ENCODE measurements at regions not wholly inside any gene's neighbourhood (a gene's known extent, or its start where the extent isn't known, plus 50 kb on each side); places are given as distances from the start of the nearest gene placed in this dataset.
A peak's percentile ranks its signal among the peaks of the same experiment; 100 is the strongest.

DNA sequence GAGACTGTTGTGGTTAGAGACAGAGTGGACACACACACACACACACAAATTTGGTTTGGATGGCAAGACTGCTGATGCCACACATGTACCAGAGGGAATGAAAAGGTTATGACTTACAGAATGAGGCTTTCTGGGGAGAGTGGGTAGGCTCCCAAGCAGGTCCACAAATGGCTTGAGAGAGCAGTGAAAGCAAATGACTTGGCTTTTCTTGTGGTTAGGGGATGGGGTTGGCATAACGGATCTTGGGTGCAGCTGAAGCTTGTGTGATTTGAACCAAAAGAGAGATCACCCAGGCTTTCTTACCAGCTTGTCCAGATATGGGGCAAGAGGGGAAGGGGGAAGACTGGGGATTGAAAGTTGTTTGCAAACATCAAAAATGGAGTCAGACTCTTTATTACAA lies 73.9 kb upstream of the OLIG3 start:
- Mint-ChIP-seq H3K4me3 (ENCODE audit: unreplicated experiment) (no peak overlapping the region), H3K27me3 (ENCODE audit: insufficient read depth, unreplicated experiment) (peaks cover 24% of the 10 kb centered on the region), H3K36me3 (ENCODE audit: insufficient read depth, unreplicated experiment) (no peaks in the 10 kb centered on the region), H3K4me1 (ENCODE audit: insufficient read depth, unreplicated experiment) (no peaks in the 10 kb centered on the region), H3K9me3 (ENCODE audit: unreplicated experiment) (no peaks in the 10 kb centered on the region), H3K27ac (ENCODE audit: low read depth, unreplicated experiment) (no peak overlapping the region)
- POLR2A ChIA-PET, result no interaction called here
- BruUV-seq (replicated peaks), result no TSS peak
- intact Hi-C loops (cut with micrococcal nuclease), result no loop called here
- TF ChIP-seq, protein P1, sequence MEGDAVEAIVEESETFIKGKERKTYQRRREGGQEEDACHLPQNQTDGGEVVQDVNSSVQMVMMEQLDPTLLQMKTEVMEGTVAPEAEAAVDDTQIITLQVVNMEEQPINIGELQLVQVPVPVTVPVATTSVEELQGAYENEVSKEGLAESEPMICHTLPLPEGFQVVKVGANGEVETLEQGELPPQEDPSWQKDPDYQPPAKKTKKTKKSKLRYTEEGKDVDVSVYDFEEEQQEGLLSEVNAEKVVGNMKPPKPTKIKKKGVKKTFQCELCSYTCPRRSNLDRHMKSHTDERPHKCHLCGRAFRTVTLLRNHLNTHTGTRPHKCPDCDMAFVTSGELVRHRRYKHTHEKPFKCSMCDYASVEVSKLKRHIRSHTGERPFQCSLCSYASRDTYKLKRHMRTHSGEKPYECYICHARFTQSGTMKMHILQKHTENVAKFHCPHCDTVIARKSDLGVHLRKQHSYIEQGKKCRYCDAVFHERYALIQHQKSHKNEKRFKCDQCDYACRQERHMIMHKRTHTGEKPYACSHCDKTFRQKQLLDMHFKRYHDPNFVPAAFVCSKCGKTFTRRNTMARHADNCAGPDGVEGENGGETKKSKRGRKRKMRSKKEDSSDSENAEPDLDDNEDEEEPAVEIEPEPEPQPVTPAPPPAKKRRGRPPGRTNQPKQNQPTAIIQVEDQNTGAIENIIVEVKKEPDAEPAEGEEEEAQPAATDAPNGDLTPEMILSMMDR (IDR thresholded peaks at IDR 0.05; ENCODE audit: unreplicated experiment), result no peak
- DNase-seq (ENCODE audit: unreplicated experiment), result no peak
- CTCF ChIA-PET, result no interaction called here

DNA sequence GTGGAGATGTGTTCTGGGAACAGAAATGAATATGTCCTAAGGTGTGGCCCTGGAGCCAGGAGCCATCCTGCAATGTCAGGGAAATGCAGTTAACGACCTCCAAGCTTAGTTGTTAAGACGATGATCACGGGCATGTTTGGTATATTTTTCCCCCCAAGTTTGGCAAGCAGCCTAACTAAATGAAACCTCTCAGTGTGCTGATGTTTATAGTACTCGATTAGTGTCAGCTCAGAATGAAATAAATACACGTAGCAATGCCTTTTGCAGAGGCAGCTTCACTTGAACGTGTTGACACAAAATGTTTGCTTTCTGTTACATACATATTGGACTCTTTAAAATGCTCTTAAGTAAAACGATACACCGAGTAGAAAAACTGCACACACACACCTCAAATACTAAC lies 76.2 kb upstream of the OLIG3 start:
- Mint-ChIP-seq H3K4me3 (ENCODE audit: unreplicated experiment) (no peak overlapping the region), H3K9me3 (ENCODE audit: unreplicated experiment) (no peaks in the 10 kb centered on the region), H3K27me3 (ENCODE audit: insufficient read depth, unreplicated experiment) (peaks cover 47% of the 10 kb centered on the region), H3K27ac (ENCODE audit: low read depth, unreplicated experiment) (no peak overlapping the region), H3K36me3 (ENCODE audit: insufficient read depth, unreplicated experiment) (no peaks in the 10 kb centered on the region), H3K4me1 (ENCODE audit: insufficient read depth, unreplicated experiment) (no peaks in the 10 kb centered on the region)
- ChIA-PET POLR2A (interaction anchor here (0.6 to 0.7 kb wide), 2 partner anchors 9 to 37 kb away, joined by 3 to 4 read pairs; no protein-coding TSS in a partner anchor), CTCF (interaction anchor here (0.7 to 1.6 kb wide), 6 partner anchors 11 to 29 kb away, joined by 3 to 6 read pairs (median 3); no protein-coding TSS in a partner anchor)
- intact Hi-C loops (cut with micrococcal nuclease), result no loop called here
- TF ChIP-seq, protein P1 (IDR thresholded peaks at IDR 0.05; ENCODE audit: unreplicated experiment), result no peak
- DNase-seq (ENCODE audit: unreplicated experiment), result no peak
- no TSS peak for BruUV-seq (replicated peaks)

DNA sequence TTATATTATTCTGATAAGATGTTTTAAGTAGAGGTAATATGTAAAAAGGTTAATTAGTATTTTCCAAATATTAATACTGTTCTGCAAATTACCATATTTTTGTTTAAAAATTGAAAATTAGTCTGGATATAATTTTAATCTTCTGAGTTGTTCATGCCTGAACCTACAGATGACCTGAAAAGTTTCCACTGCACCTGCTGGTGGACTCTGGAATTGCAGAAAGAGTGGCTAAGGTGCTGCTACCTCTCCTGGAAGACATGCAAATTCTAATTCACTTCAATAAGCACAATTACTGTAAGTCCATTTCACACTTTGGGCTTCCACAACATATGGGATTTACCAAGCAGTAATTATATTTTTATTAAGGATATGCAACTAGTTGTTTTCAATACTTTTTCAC lies 77.7 kb upstream of the OLIG3 start:
- intact Hi-C loops (cut with micrococcal nuclease), result no loop called here
- Mint-ChIP-seq H3K4me1 (ENCODE audit: insufficient read depth, unreplicated experiment) (no peaks in the 10 kb centered on the region), H3K27me3 (ENCODE audit: insufficient read depth, unreplicated experiment) (peaks cover 48% of the 10 kb centered on the region), H3K27ac (ENCODE audit: low read depth, unreplicated experiment) (no peak overlapping the region), H3K4me3 (ENCODE audit: unreplicated experiment) (no peak overlapping the region), H3K9me3 (ENCODE audit: unreplicated experiment) (no peaks in the 10 kb centered on the region), H3K36me3 (ENCODE audit: insufficient read depth, unreplicated experiment) (no peaks in the 10 kb centered on the region)
- CTCF ChIA-PET, result interaction anchor here (0.7 to 1.1 kb wide), 2 partner anchors 14 to 521 kb away, joined by 3 read pairs; no protein-coding TSS in a partner anchor
- DNase-seq (ENCODE audit: unreplicated experiment), result peak; percentile 73
- BruUV-seq (replicated peaks), result no TSS peak
- POLR2A ChIA-PET, result no interaction called here
- TF ChIP-seq, protein P1 (IDR thresholded peaks at IDR 0.05; ENCODE audit: unreplicated experiment), result peak; percentile 57

- TF ChIP-seq, protein P1 (IDR thresholded peaks at IDR 0.05; ENCODE audit: unreplicated experiment), result no peak
- Mint-ChIP-seq H3K27me3 (ENCODE audit: insufficient read depth, unreplicated experiment) (peaks cover 44% of the 10 kb centered on the region), H3K4me3 (ENCODE audit: unreplicated experiment) (no peak overlapping the region), H3K27ac (ENCODE audit: low read depth, unreplicated experiment) (no peak overlapping the region), H3K9me3 (ENCODE audit: unreplicated experiment) (no peaks in the 10 kb centered on the region), H3K4me1 (ENCODE audit: insufficient read depth, unreplicated experiment) (no peaks in the 10 kb centered on the region), H3K36me3 (ENCODE audit: insufficient read depth, unreplicated experiment) (no peaks in the 10 kb centered on the region)
- POLR2A ChIA-PET, result no interaction called here
- no peak for DNase-seq (ENCODE audit: unreplicated experiment)
- CTCF ChIA-PET, result interaction anchor here (0.6 to 1.0 kb wide), 3 partner anchors 16 to 231 kb away, joined by 3 read pairs; no protein-coding TSS in a partner anchor
- intact Hi-C loops (cut with micrococcal nuclease), result no loop called here
- BruUV-seq (replicated peaks), result no TSS peak
These were observed 79.5 kb upstream of the OLIG3 start for GRCh38 chr6:137573739-137574138.

Data from MCF 10A (cell line).